ENCODE measurements at regions not wholly inside any gene's neighbourhood (a gene's known extent, or its start where the extent isn't known, plus 50 kb on each side); places are given as distances from the start of the nearest gene placed in this dataset.

DNA sequence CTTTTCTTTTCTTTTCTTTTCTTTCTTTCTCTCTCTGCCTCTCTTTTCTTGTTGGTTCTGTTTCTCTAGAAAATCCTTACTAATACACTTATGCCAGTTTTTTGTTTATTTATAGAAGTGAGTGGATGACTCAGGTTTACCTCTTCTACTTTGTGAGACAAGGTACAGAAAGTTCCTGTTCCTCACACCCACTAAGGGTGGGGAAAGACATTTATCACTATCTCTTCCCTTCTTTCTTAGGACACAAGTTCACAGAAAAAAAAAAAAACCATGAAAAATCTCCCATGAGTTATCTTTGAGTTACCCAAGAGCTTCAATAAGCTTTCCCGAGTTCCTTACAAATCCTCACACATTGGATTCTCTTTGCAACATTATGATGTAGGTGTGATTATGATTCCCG, 60.9 kb upstream of the CD180 start:
- H3K4me1 Mint-ChIP-seq: peaks cover 0 to 3% (median 0%) of the 10 kb centered on the region in 3 donors
- peaks cover 0 to 6% (median 4%) of the 10 kb centered on the region in 7 donors for H3K9me3 Mint-ChIP-seq
- no peak overlapping the region for H3K4me3 Mint-ChIP-seq
- H3K36me3 Mint-ChIP-seq: no peaks in the 10 kb centered on the region
- peak overlapping the region in 2 of 6 donors; percentile 14 to 52 for H3K27ac Mint-ChIP-seq
- ATAC-seq (ENCODE audit: low read depth in 2 of 2): no peak
- no peak for DNase-seq
- no peaks in the 10 kb centered on the region for H3K27me3 Mint-ChIP-seq

DNA sequence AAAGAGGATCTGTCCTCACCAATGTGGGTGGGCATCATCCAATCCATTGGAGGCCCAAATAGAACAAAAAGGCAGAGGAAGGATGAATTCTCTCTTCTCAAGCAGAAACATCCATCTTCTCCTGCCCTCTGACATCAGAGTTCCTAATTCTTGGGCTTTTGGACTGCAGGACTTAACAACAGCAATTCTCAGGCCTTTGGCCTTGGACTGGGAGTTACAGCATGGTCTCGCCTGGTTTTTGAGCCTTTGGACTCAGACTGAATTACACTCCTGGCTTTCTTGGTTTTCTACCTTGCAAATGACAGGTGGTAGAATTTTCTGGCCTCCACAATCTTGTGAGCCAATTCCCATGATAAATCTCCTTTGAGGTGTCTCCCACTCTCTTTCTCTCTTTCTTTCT, 60.5 kb upstream of the CD180 start:
- peaks cover 0 to 3% (median 0%) of the 10 kb centered on the region in 3 donors for H3K4me1 Mint-ChIP-seq
- H3K36me3 Mint-ChIP-seq: no peaks in the 10 kb centered on the region
- no peaks in the 10 kb centered on the region for H3K27me3 Mint-ChIP-seq
- no peak for DNase-seq
- H3K9me3 Mint-ChIP-seq: peaks cover 0 to 10% (median 5%) of the 10 kb centered on the region in 7 donors
- no peak for ATAC-seq (ENCODE audit: low read depth in 2 of 2)
- no peak overlapping the region for H3K4me3 Mint-ChIP-seq
- H3K27ac Mint-ChIP-seq: no peak overlapping the region

DNA sequence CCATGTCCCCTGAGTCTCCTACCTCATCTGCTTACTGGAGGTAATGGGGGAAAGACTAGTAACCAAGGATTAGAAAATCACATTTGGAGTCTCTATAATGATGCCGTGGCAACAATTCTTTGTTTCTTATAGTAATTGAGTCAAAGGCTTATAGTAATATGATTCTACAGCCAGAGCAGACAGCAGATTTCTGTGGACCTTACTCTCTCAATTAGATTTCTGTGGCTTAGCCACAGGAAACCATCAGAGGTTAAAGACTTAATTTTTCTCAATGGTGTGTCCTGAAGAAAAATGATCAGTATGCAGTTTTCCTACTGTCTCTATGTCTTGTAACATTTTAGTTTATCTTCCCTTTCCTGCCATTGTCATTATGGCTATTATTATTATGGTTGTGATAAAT, 59.3 kb upstream of the CD180 start:
- Mint-ChIP-seq H3K4me3 (no peak overlapping the region), H3K36me3 (no peaks in the 10 kb centered on the region), H3K9me3 (peaks cover 0 to 11% (median 5%) of the 10 kb centered on the region in 7 donors), H3K27ac (no peak overlapping the region), H3K4me1 (peaks cover 0 to 3% (median 0%) of the 10 kb centered on the region in 3 donors), H3K27me3 (no peaks in the 10 kb centered on the region)
- ATAC-seq (ENCODE audit: low read depth in 2 of 2) (no peak), DNase-seq (no peak)

DNA sequence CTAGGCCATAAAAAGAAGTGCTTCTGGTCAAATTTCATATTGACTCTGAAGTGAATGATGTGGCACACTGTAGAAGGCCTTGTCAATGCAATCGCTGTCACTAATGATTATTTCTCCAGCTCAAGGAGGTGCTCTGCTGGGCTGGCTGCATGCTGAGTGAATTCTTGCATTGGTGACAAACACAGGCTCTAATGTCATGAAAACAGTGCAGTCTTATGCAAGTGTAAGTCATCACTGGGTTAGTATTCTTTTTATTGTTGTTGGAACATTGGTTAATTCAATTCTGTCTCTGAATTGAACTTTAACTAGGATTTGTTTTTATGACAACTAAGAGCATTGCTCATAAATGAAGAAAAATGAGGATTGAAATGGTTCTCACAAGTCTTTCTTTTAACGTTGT, 57.3 kb upstream of the CD180 start:
- H3K27me3 Mint-ChIP-seq: no peaks in the 10 kb centered on the region
- H3K9me3 Mint-ChIP-seq: peaks cover 0 to 11% (median 5%) of the 10 kb centered on the region in 7 donors
- H3K36me3 Mint-ChIP-seq: no peaks in the 10 kb centered on the region
- DNase-seq (no peak), ATAC-seq (ENCODE audit: low read depth in 2 of 2) (no peak)
- no peak overlapping the region for H3K4me3 Mint-ChIP-seq
- peaks cover 0 to 3% (median 0%) of the 10 kb centered on the region in 3 donors for H3K4me1 Mint-ChIP-seq
- no peak overlapping the region for H3K27ac Mint-ChIP-seq

DNA sequence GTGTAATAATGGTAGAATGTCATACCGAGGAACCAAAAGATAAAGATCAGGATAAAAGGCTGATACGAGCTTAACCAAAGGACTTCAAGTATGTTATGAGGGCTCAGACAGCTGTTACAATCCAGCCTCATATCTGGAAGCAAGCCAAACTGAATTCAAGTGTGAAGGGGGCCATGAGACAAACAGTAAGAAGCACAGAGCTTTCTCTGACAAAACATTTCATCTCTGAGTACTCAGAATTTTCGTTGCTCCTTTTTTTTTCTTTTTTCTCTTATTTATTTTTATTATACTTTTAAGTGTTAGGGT, 52.9 kb upstream of the CD180 start:
- Mint-ChIP-seq H3K9me3 (peaks cover 0 to 11% (median 5%) of the 10 kb centered on the region in 7 donors), H3K36me3 (no peaks in the 10 kb centered on the region), H3K27ac (peak overlapping the region in 1 of 6 donors; percentile 42), H3K4me3 (no peak overlapping the region), H3K27me3 (no peaks in the 10 kb centered on the region), H3K4me1 (peaks cover 2 to 6% (median 5%) of the 10 kb centered on the region in 3 donors)
- ATAC-seq (ENCODE audit: low read depth in 2 of 2) (no peak), DNase-seq (no peak)

DNA sequence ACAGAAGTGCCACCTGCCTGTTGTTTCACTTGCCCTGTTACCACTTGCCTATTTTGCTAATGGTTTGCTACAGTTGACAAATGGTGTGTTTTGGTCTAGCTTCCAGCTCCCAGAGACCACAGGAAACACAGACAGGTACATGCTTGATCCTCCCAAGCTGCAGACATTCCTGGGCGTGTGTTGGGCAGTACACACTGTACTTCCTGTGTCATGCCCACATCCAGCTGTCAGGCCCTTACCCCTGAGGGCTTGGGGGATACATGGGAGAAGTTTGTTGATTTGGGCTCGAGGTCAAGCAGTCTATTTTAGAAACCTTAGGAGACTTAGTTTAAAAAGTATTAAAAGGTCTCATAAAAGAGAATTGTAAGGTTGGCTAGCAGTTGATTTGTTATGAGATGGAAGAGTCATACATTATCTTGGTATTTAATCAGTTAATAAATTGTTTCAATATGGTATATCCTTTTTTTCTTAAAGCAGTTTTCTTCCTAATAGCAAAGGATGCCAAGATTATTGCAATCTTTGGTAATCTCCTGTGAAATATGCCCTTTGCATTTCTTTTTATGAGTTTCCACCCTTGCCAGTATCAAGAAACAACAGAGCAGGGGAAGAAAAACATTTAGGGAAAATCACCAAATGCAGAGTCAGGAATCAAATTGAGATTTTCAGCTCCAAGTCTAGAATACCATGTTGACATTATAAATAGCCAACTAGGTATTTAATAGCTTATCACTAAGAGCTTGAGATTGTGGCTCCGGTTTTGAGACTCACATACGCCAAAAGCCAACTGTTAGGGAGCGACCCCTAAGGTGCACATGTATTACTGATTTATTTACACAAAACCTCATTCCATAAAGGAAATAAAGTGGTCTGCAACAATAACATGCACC, 52.3 kb upstream of the CD180 start:
- Mint-ChIP-seq H3K4me3 (no peak overlapping the region), H3K9me3 (peaks cover 0 to 11% (median 5%) of the 10 kb centered on the region in 7 donors), H3K27me3 (no peaks in the 10 kb centered on the region), H3K36me3 (no peaks in the 10 kb centered on the region), H3K4me1 (peaks cover 2 to 6% (median 5%) of the 10 kb centered on the region in 3 donors), H3K27ac (no peak overlapping the region)
- ATAC-seq (ENCODE audit: low read depth in 2 of 2): no peak
- DNase-seq: no peak

DNA sequence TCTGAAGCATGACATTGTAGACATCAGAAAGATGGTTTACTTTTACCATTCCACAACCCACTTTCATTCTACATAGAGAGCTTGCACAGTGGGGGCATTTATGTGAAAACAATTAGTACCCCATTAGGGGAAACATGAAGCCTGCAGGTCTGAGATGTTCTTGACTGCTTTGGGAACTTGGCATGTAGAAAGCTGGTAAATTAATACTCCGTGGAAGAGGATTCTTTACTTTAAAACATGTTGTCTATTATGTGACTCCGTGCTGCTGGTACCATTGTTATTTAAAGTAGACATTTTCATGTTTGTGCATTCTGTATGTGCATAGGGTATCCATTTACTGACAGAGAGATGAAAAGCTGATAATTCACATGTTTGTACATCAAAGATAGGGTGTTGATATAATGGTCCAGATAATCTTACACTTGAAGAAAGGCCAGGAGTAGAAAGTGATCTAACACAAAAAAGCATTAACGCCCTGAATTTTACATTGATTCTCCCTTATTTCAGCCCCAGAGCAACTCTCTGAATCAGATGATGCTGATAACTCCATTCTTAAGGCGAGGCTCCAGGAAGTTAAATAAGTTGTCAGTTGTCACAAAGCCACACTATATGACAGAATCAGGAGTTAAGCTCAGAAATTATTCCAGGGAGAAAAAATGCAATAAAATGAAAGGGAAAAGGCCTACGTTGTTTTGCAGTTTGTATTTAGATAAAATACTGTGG, 50.1 kb upstream of the CD180 start:
- ATAC-seq (ENCODE audit: low read depth in 2 of 2) (no peak), DNase-seq (no peak)
- Mint-ChIP-seq H3K36me3 (no peaks in the 10 kb centered on the region), H3K4me3 (no peak overlapping the region), H3K9me3 (no peaks in the 10 kb centered on the region), H3K27me3 (no peaks in the 10 kb centered on the region), H3K4me1 (peaks cover 2 to 6% (median 5%) of the 10 kb centered on the region in 3 donors), H3K27ac (no peak overlapping the region)

All from naive B cell (primary cell).